Tibial nerve (tissue), 3 donors: ENCODE measurements at regions not wholly inside any gene's neighbourhood (a gene's known extent, or its start where the extent isn't known, plus 50 kb on each side); places are given as distances from the start of the nearest gene placed in this dataset.

ENCODE experiments used
- POLR2A ChIP-seq, 2 donors: fragments of 450-650 bp; IDR thresholded peaks; one replicate each; pipeline ENCODE4 v1.6.1; 2017; ENCODE audit warnings: antibody characterized with exemption in 2 of 2, mild to moderate bottlenecking in 2 of 2, moderate library complexity in 2 of 2
- TF ChIP-seq, protein P1 (sequence below), 5 experiments: fragments of 200-600 bp in 3 of 5; fragments of 450-650 bp in 2 of 5; sonication (generic) in 3 of 5; IDR thresholded peaks; one replicate each; pipeline ENCODE4 v1.5.1; 2016 to 2019; ENCODE audit warnings: antibody characterized with exemption in 5 of 5, mild to moderate bottlenecking in 3 of 5, moderate library complexity in 2 of 5

DNA sequence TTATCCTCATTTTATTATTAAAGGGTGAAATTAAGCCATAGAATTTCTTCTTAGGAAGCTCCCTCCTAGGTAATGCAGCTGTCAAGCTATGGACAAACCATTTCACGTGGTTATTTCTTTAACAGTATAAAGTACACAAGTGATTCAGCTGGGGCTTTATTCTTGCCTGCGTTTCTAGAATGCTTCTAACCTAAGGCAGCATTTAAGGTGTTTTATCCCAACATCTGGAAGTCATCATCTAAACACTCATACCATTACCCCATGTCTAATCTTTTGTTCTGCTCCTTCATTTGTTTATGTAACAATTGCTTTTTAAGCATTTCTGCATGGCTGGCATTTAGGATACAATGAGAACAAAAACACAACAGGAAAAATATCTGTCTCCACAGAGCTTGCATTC, 829.2 kb upstream of the ADAMTS5 start:
- TF ChIP-seq, protein P1, sequence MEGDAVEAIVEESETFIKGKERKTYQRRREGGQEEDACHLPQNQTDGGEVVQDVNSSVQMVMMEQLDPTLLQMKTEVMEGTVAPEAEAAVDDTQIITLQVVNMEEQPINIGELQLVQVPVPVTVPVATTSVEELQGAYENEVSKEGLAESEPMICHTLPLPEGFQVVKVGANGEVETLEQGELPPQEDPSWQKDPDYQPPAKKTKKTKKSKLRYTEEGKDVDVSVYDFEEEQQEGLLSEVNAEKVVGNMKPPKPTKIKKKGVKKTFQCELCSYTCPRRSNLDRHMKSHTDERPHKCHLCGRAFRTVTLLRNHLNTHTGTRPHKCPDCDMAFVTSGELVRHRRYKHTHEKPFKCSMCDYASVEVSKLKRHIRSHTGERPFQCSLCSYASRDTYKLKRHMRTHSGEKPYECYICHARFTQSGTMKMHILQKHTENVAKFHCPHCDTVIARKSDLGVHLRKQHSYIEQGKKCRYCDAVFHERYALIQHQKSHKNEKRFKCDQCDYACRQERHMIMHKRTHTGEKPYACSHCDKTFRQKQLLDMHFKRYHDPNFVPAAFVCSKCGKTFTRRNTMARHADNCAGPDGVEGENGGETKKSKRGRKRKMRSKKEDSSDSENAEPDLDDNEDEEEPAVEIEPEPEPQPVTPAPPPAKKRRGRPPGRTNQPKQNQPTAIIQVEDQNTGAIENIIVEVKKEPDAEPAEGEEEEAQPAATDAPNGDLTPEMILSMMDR (IDR thresholded peaks at IDR 0.05) = no peak
- no peak for TF ChIP-seq POLR2A (IDR thresholded peaks at IDR 0.05)
